HFFc6 (cell line): ENCODE measurements at regions not wholly inside any gene's neighbourhood (a gene's known extent, or its start where the extent isn't known, plus 50 kb on each side); places are given as distances from the start of the nearest gene placed in this dataset.

Experiments used
- DNase-seq: peaks from one replicate; pipeline ENCODE4 v3.0.0-alpha.2; 2018
- H3K27ac Mint-ChIP-seq: 2 replicates; pipeline ENCODE4 v1.8.0; 2020; ENCODE audit warnings: mild to moderate bottlenecking, mixed read lengths
- H3K27me3 Mint-ChIP-seq: 2 replicates; pipeline ENCODE4 v1.8.0; 2021; ENCODE audit warnings: mild to moderate bottlenecking, moderate library complexity, mixed read lengths; ENCODE audit not compliant: insufficient read depth
- H3K36me3 Mint-ChIP-seq: 2 replicates; pipeline ENCODE4 v1.8.0; 2021; ENCODE audit warnings: low read depth, mixed read lengths
- H3K4me1 Mint-ChIP-seq: 2 replicates; pipeline ENCODE4 v1.8.0; 2020; ENCODE audit warnings: low read depth, mixed read lengths
- H3K4me3 Mint-ChIP-seq: 2 replicates; pipeline ENCODE4 v1.8.0; 2020; ENCODE audit warnings: mild to moderate bottlenecking, moderate library complexity, mixed read lengths
- H3K9me3 Mint-ChIP-seq: 2 replicates; pipeline ENCODE4 v1.8.0; 2020; ENCODE audit warnings: mild to moderate bottlenecking, mixed read lengths
- CTCF ChIP-seq: fragments of 200-600 bp; sonication (generic); IDR thresholded peaks from 2 replicates; pipeline ENCODE4 v1.5.0; 2021; ENCODE audit warnings: antibody characterized with exemption, mild to moderate bottlenecking

- H3K36me3 Mint-ChIP-seq: no peaks in the 10 kb centered on the region
- H3K27me3 Mint-ChIP-seq: peaks cover 7% of the 10 kb centered on the region
- DNase-seq: no peak
- H3K4me1 Mint-ChIP-seq: no peaks in the 10 kb centered on the region
- H3K9me3 Mint-ChIP-seq: no peaks in the 10 kb centered on the region
- no peak for TF ChIP-seq CTCF
- H3K4me3 Mint-ChIP-seq: no peak overlapping the region
- H3K27ac Mint-ChIP-seq: no peak overlapping the region
Observed at GRCh38 chr7:91644256-91644655, 236.2 kb downstream of the MTERF1 start.

- Mint-ChIP-seq H3K9me3 (no peaks in the 10 kb centered on the region), H3K4me1 (no peaks in the 10 kb centered on the region), H3K27me3 (peaks cover 7% of the 10 kb centered on the region), H3K36me3 (no peaks in the 10 kb centered on the region), H3K4me3 (no peak overlapping the region), H3K27ac (no peak overlapping the region)
- DNase-seq: no peak
- no peak for TF ChIP-seq CTCF
Observed at GRCh38 chr7:91645542-91645941, 235.0 kb downstream of the MTERF1 start.

GRCh38 chr7:91651986-91652385, 228.5 kb downstream of the MTERF1 start:
- H3K4me1 Mint-ChIP-seq: peaks cover 15% of the 10 kb centered on the region
- DNase-seq: no peak
- H3K27ac Mint-ChIP-seq: no peak overlapping the region
- H3K9me3 Mint-ChIP-seq: no peaks in the 10 kb centered on the region
- peaks cover 5% of the 10 kb centered on the region for H3K27me3 Mint-ChIP-seq
- H3K4me3 Mint-ChIP-seq: no peak overlapping the region
- no peak for TF ChIP-seq CTCF
- no peaks in the 10 kb centered on the region for H3K36me3 Mint-ChIP-seq

GRCh38 chr7:91653286-91653685, 227.2 kb downstream of the MTERF1 start:
- peaks cover 24% of the 10 kb centered on the region for H3K4me1 Mint-ChIP-seq
- H3K9me3 Mint-ChIP-seq: no peaks in the 10 kb centered on the region
- H3K27me3 Mint-ChIP-seq: peaks cover 4% of the 10 kb centered on the region
- no peak overlapping the region for H3K27ac Mint-ChIP-seq
- H3K4me3 Mint-ChIP-seq: no peak overlapping the region
- no peaks in the 10 kb centered on the region for H3K36me3 Mint-ChIP-seq
- DNase-seq: no peak
- no peak for TF ChIP-seq CTCF

- no peak overlapping the region for H3K27ac Mint-ChIP-seq
Observed at GRCh38 chr7:91655656-91656055, 224.8 kb downstream of the MTERF1 start.

More at GRCh38 chr7:91655656-91656055, 224.8 kb downstream of the MTERF1 start:
- Mint-ChIP-seq H3K4me1 (peaks cover 24% of the 10 kb centered on the region), H3K36me3 (no peaks in the 10 kb centered on the region), H3K4me3 (no peak overlapping the region), H3K9me3 (no peaks in the 10 kb centered on the region), H3K27me3 (peaks cover 8% of the 10 kb centered on the region)
- TF ChIP-seq CTCF: no peak
- DNase-seq: no peak
